Stimulated activated CD8-positive, alpha-beta memory T cell treated with anti-CD3 and anti-CD28 coated beads, Interleukin-2, amount 100 ng/mL, for 48 hours (primary cell): ENCODE measurements at regions not wholly inside any gene's neighbourhood (a gene's known extent, or its start where the extent isn't known, plus 50 kb on each side); places are given as distances from the start of the nearest gene placed in this dataset.

Experiments
- DNase-seq, 2 donors: peaks; one replicate each; pipeline ENCODE4 v3.0.0-alpha.2; 2020; ENCODE audit warnings: low read depth in 2 of 2

DNA sequence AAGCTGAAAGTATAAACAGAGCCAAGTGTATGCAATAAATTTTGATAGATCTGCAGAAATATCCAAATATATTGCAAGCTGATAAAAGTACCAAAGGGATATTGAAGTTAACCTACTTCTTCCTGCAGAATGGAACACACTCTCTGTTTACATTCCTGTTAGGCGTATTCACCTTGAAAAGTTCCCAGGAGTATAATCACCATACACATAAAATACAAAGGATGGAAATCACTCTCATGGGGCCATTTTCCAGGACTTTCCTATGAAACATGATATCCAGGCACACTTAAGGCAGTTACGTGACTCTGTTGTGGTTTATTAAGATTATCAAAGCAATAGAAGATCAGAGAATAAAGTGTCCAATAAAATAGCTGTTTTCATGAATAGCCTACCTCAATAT, 1142.3 kb downstream of the NLGN4X start:
- no peak for DNase-seq

DNA sequence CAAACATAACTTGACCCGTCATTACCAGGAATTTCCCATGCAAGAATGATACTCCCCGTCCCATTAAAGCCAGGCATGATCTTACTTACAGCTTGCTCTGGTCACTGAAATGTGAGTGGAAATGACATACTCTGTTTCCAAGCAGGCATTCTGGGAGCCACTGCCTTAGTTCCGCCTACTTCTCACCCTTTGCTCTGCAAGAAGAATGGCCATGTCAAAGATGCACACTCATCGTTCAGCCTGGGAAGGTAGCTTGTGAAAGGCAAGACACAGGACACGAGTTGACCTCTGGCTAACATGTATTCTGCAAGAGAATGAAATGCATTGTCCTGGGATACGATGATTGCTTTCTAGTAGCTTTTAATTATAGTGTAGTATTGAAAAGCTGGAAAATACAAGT, 1144.4 kb downstream of the NLGN4X start:
- DNase-seq: no peak

DNA sequence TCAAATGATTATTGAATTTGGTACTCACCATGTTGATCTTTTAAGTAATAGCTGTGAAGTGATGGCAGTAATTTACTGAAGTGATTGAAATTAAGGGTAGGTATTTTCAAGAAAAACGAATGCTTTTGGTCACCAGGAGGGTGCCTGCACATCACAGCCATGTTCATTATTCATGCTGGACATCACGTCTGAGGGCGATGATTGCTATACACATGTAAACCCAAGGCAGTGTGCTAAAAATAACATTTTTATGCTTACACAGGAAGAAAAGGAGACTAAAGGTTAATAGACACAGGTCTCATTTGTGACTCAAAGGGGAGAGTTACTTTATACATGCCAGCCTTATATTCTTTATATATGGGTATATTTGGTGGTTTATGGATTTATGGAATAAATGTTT, 1146.0 kb downstream of the NLGN4X start:
- no peak for DNase-seq

DNA sequence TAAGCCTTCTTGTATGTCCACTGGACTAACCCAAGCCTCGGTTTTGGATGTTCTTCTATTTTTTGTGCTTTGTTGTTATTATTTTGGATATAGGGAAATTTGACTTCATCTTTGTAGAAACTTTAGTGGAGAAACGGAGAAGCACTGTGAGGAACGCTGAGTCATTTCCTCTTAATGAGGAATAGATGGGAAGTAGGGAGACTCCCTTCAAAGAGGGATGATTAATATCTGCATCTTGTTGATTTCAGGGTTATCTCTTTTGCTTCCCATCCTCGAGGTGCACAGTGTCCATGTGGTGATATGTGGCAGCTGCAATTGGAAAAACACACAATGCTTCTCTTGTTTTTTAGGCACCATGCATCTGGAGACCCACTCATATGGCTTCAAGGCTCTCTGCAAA, 1147.9 kb downstream of the NLGN4X start:
- no peak for DNase-seq

DNA sequence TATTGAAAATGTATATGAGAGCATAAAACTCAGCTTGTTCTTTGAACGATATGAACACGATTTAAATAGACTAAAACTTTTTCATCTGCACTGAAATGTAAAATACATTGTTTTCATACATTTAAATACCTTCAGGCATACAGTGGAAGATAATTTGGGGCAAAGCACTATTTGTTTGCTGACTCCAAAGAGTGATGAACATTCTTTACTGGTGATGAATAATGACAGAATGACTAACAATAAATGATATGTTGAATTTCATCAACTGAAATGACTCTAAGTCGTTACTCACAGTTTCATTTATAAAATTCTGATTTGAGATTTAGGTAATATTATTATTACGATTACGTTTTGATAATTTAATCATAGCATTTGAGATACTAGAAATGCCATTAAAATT, 1160.1 kb downstream of the NLGN4X start:
- no peak for DNase-seq

DNA sequence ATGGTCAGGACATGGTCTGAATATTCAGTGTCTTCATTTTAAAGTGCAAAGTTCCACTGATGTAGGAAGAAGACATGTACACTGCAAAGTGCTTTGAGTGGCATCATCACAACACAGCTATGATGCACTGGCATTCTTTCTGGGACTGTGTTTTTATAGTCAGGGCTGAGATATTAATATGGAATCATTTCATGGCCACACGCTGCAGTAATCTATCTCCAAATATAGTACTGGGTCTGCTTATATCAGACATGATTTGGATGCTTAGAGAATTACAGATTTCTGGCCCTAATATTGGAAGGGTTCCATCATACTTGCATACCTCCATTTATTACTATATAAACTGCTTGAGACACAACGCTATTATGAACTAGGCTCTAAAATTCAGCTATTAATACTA, 1170.9 kb downstream of the NLGN4X start:
- no peak for DNase-seq

DNA sequence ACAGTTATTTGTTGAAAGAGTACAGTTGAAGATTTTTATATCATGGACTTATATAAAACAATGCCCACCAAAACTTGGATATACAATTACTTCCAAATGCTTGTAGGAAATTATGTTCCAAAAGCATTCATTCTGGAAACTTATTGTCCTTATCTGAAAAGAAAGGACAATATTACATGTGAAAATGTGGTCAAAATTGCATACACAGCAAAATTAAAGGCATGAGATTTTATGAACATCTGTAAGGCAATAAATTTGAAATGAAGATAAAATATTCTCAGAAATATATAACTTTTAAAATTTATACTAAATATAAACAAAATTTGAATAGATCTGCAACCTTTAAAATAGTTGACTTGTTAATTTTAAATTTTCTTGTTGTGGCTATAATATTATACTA, 1173.8 kb downstream of the NLGN4X start:
- no peak for DNase-seq

DNA sequence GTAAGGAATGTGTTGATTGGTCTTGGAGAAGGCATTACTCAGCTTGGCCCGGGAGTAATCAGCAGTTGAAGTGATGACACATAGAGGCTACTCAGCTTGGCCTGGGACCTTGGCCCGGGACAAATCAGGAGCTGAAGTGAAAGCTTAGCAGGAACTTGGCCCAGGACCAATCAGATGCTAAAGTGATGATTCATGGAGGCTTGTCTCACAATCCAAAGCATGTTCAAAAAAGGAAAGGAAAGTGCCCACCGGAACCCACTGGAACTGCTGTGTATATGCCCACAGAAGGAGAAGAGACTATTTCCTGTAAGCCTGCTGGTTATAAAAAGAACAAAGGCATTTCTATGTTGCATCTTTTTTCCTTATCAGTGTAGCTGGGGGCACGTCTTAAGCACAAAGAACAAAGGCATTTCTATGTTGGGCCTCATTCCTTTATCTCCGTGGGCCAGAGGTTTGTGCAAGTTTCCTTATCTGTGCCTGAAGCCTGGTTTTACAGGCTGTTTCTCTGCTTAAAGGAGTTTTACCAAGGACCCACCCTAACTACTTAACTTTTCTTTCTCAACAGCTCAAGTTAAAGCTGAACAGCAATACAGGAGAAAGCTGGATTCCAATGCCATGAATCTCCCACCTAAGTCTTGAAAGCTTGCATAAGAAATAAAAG, 1176.7 kb downstream of the NLGN4X start:
- DNase-seq: no peak

DNA sequence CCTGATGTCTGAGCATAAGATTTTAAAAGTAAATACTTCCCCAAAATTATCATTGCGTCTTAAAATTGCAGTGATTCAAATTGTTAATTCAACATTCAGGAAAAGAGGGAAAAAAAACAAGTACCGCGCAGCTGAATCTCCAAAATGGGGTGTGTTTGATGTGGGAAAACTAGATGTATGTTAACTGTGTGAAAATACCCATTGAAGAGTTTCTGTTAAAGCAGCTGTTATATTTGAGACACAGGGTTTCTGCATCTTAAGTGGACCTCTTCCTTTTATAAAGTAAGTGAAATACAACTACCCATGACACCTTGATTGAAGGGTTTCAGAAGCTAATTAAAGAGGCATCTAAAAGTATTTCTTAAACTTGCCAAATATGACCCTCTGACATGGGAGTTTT, 1186.1 kb downstream of the NLGN4X start:
- no peak for DNase-seq

DNA sequence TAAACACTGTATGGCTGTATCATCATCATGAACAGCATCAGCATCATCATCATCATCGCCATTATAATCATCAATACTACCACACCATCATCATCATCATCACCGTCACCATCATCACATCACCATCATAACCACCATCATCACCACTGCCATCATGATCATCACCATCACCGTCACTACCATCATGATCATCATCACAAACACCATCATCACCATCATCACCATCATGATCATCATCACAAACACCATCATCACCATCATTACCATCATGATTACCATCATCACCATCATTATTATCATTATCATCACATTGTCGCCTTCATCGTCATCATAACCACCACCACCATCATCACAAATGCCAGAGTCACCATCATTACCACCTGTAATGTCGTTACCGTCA, 1196.9 kb downstream of the NLGN4X start:
- no peak for DNase-seq

DNA sequence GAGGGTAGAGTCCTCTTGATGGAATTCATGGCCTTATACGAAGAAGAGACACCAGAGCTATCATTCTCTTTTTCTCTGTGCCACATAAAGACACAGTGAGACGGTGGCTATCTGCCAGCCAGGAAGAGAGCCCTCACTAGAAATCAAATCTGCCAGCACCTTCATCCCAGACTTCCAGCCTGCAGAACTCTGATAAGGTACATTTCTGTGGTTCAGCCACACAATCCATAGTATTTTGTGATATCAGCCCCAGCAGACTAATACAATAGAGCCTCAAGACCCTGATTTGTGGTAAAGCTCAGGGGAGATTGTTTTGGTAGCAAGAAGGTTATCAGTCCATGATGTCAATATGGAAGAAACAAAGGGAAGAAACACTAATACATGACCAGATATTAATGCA, 1213.2 kb downstream of the NLGN4X start:
- no peak for DNase-seq

DNA sequence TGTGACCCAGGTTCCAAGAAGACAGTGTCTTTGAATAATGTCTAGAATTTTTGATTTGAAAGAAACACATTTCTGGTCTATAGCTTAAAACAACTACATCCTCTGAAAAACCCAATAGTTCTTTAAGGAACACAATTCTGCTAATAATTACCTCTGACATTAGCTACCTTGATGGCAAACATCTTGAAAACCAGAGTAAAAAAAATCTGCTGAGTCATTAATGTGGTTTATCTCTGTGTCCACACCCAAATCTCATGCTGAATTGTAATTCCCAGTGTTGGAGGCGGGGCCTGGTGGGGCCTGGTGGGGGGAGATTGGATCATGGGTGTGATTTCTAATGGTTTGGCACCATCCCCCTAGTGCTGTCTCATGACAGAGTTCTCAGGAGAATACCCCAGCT, 1233.8 kb downstream of the NLGN4X start:
- DNase-seq: no peak

DNA sequence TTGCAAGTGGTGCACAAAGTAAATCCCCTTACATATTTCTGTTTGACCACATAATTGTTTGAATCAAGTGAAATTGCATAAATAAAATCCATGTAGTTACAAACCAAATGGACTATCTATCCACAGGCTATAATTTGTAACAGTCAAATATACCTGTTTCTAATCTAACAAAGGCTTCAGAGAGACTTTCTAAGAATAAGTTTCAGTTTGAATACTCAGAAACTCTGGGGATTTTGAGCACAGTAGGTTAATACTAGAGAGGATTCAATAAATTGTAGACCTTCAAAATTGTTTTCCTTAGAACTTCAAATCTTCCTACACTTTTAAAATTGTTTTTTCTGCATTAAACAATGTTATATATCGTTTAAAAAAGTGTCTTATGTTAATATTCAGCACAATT, 1250.1 kb downstream of the NLGN4X start:
- no peak for DNase-seq

DNA sequence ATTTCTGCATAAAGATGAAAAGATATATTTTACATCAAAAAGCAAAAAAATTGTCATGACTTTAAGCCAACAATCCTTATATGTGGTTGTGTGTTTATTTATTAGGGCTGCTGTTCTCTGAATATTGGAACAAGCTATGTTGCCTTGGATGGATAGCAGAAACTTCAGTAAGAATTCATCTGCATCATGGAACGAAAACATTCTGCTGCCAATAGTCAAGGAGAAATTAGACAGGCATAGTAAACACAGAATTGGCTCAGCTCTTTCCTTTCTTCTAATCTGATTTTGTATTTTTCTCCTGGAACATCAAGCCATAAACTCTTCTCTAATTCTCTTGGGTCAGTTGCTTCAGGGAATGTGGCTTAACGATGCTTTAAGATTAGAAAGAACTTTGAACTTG, 1257.0 kb downstream of the NLGN4X start:
- DNase-seq: no peak

DNA sequence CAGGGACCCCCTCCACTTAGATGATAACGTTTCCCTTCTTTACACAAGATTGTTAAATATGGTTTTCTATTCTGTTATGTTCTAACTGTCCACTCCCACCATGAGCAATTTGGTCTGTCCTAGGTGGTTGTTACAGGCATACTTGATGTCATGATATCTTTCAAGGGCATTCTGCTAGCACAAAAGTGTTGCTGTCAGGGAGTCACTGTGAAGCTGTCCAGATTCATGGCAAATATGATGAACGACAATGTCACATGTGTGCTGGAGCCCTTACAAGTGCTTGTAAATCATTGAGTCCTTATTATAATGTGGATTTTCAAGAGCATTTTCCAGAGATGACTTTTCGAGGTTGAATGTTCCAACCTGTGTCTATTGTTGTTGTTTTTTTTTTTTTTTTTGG, 1250.7 kb upstream of the PRKX start:
- no peak for DNase-seq

DNA sequence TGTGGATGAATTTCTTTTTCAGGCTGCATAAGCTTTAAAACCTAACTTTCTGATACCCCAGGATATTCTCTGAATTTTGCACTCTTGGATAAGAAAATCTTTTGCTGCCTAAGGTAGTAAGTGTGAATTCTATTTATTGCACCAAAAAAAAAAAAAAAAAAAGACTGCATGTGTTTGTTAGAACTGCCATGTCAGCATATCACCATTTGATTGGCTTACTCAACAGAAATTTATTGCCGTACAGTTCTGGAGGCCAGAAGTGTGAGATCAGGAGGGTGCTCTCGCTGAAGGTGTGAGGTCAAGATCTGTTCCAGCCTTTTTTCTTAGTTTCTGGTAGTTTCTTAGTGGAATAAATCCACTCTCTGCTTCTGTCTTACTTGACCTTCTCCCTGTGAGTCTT, 1250.0 kb upstream of the PRKX start:
- DNase-seq: no peak

DNA sequence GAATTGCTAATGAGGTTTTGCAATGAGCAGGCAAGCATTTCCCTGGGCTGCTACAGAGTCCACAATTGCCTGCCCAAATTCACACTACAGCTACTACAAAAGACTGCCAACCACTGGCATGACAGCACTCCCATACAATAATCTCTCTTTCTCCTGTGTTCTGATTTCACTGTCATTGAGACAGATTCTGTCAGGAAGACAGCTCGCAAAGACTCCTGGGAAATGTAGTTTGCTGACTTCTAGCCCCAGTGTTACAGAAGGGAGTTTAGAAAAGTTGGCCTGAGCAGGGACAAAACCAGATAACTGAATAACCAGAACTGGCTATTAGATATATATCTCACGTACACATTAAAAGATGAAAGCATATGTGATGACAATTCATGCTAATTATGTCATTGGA, 1231.3 kb upstream of the PRKX start:
- no peak for DNase-seq

DNA sequence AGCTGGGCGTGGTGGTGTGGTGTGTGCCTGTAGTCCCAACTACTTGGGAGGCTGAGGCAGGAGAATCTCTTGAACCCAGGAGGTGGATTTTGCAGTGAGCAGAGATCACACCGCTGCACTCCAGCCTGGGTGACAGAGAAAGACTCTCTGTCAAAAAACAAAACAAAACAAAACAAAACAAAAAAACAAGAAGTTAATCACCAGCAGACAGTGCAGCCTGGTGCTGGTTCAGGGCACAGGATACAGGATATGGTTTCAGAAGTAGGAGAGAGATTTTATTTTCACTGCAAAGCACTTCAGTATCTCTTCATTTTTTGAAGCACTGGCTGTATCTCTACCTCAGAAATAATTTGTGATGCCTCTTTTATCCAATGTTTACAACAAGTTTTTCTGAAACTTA, 1222.9 kb upstream of the PRKX start:
- no peak for DNase-seq

DNA sequence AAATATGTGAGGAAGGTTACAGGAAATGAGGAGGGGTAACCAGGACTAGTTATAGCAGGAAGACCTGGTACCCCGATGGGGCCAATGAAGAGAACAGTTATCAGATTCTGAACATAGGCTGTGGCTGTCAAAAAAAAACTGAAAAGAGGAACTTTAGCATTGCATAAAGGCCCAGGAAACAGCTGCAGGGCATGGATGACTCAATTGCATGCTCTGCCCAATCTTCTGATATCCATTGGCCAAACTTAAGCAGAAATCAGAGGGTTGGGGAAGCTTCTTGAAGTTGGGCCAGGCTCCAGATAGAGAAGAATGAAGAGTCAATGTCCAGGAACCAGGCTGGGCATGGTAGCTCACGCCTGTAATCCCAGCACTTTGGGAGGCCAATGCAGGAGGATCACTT, 1222.4 kb upstream of the PRKX start:
- no peak for DNase-seq

DNA sequence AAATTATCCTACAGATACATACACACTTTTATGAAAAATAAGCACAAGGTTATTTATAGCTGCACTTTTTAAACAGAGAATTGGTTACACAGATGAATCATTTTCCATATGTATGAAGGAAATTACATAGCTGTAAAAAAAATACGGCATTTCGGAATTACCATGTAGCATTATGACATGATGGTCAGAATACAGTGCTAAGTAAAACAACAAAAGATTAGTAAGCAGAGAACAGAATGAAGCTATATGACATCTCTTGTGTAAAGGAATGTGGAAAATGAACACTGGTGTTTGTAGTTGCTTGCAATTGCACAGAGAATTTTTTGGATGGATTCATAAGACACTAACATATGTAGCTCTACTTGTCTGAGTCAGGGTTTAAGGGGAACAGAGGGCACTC, 1222.0 kb upstream of the PRKX start:
- no peak for DNase-seq

DNA sequence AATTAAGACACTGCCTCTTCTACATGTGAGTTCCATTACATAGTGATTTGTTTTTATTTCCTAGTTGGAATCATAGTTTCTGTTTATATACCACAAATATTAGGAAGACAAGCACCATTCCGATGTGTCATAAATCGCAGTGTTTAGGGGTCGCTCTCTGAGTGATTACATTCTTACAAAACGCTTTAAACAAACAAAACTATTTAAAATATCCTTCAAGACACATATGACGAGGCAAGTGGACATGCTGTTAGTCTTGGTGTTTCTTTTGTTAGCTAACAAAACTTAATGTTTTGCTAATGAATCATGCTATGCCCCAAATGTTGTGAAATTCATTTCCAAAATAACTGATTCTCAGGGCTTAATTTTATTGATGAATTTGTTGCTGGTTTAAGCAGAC, 1219.3 kb upstream of the PRKX start:
- no peak for DNase-seq

DNA sequence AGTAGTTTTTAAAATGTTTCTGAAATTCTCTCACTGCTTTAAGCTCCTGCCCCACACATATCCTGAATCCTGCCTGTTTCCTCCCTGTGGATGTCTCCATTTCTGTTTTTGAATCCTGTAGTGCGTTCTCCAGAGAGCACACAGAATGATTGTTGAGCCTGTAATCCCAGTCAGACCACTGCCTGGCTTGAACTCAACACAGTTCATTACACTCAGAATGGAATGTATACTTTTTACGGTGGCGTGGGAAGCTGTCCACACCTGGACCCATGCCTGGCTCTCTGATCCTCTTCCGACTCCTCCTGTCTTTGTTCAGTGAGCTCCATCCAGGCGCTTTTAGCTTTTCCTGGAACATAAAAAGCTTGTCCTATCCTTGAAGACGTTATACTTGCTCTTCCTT, 1217.0 kb upstream of the PRKX start:
- DNase-seq: no peak

DNA sequence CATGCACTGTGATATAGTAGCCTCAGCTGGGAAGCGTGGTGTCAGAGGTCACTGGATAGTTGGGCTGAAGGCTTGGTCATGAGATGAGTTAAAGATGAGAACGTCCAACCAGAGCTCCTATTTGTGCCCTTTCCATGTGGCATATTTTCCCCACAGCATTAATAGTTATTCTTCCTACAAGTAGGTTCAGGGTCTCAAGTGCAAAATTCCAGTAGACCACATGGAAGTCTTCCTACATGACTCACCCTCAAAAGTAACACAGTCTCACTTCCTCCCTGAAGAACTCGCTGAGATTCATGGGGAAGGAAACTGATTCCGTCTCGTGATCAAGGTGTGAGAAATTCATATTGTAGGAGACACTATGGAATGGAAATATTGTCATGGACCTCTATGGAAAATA, 1212.5 kb upstream of the PRKX start:
- DNase-seq: no peak

DNA sequence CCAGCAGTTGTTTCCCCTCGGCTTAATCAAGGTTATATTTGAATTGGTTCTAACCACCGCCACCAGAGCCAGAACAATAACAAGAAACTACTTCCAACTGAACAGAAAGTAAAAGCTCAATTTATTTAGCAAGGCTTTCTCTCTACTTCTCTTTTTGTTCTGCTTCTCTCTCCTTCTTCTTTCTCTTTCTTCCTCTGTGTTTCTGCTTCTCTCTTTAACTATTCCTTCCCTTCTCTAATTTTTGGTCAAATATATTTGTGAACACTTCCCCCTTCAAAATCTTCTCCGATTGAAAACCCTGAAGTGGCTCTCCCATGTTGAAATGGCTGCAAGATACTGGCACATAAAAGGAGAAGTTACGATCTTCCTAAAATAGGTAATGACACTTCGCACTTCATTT, 1195.9 kb upstream of the PRKX start:
- no peak for DNase-seq

DNA sequence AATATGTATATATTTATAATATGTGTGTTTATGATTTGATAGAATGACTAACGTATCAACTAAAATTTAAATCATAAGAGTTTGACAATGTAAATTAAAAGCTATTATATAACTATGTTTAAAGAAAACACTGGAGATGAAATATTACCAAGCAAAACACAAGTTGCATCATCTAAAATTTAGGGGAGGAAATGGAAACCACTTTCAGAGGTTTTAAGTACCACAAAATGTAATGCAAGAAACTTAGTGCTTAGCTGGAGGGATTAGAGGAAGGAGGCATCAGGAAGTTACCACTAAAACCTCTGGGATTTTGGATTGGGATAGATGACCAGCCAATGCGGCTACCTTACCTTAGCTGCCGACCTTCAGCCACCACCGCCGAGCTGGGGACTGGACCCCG, 1192.1 kb upstream of the PRKX start:
- DNase-seq: no peak
